NCI-H748 (cell line): ENCODE measurements at regions not wholly inside any gene's neighbourhood (a gene's known extent, or its start where the extent isn't known, plus 50 kb on each side); places are given as distances from the start of the nearest gene placed in this dataset.

Experiments
- DNase-seq: peaks from one replicate; lab custom pipeline; 2025; ENCODE audit not compliant: unreplicated experiment; lab: John Stamatoyannopoulos, UW

DNA sequence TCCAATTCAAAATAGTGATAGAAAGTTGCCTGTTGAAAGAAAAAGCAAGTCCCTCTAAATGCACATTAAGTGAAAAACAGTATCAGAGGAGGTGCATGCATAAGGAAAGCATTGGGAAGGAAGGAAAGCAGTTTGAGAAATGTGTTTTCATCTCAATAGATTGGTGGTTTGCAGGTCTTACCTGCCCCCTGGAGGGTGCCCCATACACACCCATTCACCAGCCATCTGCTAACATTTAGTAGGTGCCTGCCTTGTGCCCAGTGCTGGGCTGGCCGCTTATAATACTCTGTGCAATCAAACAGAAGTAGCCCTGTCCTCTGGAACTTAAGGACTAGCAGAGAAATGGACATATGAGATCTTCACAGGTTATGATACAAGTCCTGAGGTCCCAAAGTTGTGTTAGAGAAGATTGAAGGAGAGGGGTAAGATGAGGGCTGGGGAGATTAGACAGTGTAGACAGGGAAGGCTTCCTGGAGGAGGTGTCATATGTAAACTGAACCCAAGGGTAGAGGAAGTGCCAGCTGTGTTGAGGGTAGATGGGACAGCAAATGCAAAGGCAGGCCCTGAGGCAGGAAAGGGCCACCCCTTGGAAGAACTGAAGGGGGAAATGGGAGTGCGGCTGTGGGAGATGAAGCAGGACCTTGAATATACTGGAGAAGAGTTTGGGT lies 184.2 kb downstream of the MN1 start:
- peak; percentile 12 for DNase-seq

DNA sequence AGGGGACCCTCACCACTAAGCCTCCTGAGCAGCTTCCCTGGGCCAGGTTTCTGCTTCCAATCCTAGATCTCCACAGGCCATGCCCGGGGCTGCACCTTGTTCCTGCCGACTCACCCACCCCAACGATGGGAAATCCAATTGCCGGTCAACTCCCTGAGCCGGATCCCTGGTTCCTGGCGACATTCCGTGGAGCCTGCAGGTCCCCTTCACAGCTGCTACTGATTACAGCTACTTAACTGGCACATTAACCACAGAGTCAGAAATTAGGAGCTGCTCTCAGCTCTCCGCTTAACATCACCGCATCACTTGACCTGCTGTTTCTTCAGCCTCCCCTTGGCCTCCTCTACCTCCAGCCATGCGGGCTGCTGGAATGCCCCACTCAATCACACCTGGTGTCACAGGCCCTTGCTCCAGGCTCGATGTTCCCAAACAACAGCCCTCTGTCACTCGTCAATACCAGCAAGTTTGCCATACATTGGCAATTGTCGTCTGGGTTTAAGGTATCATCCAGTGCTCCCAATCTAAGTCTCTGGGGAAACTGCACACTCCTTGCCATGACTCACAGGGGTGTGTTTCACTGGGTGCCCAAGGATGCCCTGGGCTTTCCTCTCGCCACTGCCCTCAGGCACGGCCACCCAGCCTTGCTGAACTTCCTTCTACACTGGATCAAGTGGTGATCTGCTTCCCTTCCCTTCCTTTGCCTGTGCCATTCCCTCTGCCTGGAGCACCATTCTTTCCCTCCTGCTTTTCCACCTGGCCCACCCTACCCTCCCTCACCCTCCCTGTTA lies 181.0 kb downstream of the MN1 start:
- DNase-seq: no peak

DNA sequence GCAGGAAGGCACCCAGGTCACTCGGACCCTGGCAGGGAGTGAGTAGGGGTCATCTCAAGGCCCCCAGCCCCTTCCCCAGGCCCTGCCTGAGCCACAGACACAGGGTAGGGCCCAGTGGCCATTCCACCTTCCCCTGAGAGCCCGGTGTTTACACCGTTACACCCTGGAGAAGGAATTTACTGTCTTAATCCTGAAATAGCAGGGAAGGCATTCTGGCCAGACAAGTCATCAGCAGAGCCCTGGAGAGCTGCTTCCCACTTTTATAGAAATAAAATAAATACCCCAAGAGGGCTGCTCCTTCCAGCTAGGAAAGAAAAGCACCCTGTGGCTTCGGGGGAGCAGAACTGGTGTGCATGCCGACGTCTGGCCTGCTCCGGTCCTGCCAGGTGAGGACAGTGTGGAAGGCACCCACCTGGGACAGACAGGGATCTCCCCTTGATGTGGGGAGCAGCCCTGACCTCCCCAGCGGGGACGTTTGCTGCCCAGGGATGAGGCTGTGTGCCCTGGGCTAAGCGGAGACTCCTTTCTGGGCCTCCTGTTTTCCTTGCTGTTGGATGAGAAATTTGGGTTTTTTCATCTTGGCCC lies 180.0 kb downstream of the MN1 start:
- no peak for DNase-seq

DNA sequence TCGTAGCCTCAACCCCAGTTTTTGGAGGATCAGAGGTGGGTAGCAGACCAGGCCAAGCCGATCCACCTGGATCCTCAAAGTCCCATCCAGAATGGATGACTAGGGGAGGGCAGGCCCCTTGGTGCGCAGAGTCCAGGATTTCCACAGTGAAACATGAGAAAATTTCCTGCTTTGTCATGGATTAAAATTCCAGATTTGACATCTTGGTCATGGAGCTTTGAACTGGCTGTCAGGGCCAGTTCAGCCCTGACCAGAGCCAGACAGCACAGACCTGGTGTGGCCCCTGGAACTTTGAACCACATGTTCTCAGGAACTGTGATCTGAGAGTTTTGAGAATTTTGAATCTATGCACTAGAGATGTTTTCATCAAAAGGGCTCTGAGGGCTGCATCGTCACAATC lies 177.5 kb downstream of the MN1 start:
- DNase-seq: no peak

DNA sequence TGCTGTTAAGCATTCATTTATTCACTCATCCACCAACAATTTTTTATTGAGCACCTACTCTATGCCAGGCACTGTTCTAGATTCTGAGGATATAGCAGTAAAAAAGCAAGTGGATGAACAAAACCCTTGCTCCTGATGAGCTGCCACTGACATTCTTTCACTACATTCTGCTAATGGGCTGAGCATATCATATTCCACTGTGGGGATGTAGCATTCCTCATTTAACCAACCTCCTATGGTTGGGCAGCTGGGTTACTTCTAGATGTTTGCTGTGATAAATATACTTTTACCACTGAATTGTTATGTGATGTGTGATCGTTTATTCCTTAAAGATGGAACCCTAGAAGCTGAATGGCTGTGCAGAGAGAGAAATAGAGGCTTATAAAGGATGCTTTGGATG lies 176.9 kb downstream of the MN1 start:
- DNase-seq: no peak

DNA sequence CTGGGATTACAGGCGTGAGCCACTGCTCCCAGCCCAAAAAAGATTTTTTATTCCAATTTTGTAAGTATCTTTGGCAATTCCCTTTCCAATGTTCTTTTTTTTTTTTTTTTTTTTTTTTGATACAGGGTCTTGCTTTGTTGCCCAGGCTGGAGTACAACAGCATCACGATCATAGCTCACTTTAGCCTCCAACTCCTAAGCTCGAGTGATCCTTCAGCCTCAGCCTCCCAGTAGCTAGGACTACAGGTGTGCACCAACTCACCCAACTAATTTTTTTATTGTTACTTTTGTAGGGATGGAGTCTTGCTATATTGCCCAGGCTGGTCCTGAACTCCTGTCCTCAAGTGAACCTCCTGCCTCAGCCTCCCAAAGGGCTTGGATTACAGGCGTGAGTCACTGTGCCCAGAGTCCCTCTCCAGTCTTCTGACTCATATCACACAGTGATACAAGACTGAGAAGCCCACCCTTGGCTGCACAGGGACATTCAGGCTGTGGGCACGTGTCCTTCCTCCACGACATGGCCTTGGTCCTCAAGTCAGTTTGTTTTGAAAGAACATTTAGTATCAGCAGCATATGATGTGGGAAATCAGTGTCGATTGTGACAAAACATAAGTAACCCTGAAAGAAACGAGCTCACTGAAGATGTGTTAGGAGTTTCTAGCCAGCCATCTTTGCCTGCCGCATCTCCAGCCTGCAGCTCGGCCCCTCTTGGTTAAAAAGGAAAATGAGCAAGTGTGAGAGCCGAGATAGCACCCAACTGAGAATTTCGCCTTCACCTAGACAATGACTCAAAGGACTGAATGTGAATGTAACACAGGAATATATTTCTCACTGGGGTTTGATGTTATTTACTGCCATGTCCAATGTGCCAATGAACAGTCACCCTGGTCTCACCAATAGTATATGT lies 175.5 kb downstream of the MN1 start:
- DNase-seq: no peak

DNA sequence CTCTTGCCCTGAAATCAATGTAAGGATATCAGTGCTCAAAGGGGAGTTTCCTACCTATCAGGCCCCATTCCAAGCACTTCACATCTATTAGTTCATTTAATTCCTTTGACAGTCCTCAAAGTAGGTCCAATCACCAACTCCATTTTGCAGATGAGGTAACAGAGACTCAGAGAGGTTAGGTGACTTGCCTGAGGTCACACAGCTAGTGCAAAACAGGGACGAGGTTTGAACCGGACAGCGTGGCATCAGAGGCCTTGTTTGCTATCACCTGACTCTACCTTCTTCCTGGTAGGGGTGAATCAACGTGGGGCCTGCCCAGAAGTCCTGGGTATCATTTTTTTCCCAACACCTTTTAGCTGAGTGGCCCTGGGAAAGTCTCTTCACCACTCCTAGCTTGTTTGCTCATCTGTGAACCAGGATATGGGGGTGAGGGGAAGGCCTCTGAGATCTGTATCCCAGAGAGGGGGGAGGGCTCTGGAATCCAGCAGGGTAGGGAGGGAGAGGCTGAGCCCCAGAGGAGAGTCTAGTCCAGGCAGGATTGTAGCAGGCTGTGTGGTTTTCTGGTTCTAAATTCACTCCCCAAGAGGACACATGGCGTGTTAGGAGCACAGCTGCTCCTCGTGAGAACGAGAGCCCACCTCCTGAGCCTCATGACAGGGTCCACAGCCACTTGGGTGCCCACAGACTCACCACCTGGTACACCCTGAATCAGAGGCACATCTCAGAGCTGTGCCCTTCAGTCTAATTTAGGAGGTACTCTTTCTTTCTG lies 174.7 kb downstream of the MN1 start:
- DNase-seq: no peak

DNA sequence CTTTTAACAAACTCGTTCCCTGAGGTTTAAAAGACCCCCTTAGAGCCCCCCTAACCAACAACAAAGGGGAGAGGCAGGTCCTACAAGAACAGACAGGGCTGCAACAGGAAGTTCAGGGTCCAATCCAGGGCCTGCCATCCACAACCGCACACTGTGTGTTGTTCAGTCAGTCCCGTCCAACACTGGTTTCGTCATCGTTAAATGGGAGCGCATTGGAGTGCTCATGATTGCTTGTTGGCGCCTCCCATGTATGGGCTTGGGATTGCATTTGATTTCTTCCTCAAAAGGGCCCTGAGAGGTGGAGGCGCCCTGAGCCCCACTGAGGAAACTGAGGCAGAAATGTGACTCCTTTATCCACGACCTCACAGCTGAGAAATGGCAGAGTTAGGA lies 174.1 kb downstream of the MN1 start:
- DNase-seq: peak; percentile 8

DNA sequence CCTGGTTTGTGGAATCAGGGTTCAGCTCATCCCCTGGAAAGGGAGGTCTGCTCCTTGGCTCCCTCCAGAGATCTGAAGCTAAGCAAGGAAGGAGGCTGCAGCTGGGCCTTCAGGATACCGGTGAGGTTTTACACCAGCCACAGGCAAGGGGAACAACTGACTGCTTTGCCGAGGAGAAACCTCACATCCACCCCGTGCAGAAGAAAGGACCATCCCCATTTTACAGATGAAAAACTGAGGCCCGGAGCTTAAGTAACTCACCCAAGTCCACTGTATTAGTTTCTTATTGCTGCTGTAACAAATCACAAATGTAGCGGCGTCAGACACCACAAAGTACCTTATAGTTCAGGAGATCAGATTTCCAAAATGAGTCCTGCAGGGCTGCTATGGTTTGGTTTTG lies 173.7 kb downstream of the MN1 start:
- DNase-seq: no peak

DNA sequence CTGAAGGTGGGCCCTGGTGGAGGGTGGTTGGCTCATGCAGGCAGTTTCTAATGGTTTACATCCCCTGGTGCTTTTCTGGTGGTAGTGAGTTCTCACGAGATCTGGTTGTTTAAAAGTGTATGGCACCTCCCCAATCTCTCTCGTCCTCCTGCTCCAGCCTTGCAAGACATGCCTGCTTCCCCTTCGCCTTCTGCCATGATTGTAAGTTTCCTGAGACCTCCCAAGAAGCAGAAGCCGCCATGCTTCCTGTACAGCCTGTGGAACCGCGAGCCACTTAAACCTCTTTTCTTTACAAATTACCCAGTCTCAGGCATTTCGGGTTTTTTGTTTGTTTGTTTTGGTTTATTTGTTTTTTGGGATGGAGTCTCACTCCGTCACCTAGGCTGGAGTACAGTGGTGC lies 173.2 kb downstream of the MN1 start:
- DNase-seq: no peak

DNA sequence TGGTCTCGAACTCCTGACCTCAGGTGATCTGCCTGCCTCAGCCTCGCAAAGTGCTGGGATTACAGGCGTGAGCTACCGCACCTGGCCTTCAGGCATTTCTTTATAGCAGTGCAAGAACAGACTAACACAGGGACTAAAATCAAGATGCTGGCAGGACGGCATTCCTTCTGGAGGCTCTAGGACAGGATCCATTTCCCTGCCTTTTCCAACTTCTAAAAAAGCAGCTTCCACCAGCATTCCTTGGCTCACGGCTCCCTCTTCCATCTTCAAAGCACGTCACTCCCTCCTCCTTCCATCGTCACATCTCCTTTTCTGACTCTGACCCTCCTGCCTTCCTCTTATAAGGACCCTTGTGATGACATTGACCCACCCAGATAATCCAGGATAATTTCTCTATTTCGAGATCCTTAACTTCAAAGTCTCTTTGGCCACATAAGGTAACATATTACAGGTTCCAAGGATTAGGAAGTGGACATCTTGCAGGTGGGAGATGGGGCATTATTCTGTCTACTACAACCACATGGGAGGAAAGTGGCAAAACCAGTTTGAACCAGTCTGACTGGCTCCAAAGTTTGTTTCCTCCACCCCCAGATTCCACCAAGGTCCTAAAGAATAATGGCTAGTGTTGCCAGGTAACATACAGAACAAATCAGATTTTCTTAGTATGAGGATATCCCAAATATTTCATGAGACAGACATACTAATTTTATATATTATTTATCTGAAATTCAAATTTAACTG lies 172.5 kb downstream of the MN1 start:
- no peak for DNase-seq

DNA sequence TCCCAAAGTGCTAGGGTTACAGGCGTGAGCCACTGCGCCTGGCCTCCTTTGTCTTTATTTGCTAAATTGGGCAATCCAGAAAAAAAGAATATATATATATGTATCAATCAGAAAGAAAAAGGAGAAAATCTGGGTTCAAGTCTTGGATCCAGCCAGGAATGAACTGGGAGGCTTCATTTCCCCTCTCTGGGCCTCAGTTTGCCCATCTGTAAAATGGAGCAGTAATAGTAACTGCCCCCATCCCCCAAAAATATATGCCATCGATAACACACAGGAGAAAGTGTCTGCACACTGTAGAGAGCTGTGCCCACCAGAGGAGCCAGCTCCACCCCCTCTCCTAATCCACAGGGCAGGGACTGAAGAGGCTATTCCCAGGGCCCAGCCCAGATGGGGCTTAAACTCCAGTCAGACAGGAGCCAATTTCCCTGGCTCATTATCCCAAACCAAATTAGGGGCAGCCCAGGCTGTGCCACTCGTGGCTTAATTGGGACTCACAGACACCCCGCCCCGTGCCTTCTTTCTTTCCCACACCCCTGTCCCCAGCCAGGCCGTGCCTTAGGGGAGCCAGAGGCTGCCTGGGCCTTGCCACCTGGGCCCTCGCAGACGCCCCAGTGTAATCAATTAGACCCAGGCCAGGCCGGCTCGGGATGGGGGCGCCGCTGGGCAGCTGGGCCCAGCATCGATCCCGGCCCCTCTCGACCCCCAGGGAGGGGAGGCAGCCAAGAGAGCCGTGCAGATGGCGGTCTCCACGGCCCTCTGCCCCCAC lies 171.5 kb downstream of the MN1 start:
- no peak for DNase-seq

DNA sequence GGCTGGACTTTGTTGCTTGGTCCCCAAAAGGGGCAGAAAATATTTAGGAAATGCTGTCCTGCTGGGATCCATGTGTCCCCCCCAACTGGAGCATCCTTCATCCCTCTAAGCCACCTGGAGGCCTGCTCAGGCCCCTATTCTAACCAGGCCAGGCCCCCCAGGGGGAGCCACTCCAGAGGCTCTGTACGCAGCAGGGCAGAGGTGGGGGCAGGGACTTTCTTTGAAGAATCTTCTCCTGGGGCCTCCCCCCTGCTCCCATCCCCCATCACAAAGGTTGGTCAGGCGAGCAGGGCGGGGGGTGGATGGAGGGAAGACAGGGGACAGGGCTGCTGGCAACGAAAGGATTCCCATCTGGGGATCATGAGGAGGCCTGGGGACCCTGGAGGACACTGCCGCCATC lies 170.8 kb downstream of the MN1 start:
- no peak for DNase-seq

DNA sequence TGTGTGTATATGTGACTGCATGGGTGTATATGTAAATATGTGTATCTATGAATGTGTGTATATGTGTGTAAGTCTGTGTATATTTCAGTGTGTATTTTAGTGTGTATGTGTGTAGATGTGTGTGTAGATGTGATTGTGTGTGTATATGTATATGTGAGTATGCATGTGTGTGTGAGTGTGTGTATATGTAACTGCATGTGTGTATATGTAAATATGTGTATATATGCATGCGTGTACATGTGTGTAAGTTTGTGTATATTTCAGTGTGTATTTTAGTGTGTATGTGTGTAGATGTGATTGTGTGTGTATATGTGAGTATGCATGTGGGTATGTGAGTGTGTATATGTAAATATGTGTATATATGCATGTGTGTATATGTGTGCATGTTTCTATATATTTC lies 169.9 kb downstream of the MN1 start:
- no peak for DNase-seq

DNA sequence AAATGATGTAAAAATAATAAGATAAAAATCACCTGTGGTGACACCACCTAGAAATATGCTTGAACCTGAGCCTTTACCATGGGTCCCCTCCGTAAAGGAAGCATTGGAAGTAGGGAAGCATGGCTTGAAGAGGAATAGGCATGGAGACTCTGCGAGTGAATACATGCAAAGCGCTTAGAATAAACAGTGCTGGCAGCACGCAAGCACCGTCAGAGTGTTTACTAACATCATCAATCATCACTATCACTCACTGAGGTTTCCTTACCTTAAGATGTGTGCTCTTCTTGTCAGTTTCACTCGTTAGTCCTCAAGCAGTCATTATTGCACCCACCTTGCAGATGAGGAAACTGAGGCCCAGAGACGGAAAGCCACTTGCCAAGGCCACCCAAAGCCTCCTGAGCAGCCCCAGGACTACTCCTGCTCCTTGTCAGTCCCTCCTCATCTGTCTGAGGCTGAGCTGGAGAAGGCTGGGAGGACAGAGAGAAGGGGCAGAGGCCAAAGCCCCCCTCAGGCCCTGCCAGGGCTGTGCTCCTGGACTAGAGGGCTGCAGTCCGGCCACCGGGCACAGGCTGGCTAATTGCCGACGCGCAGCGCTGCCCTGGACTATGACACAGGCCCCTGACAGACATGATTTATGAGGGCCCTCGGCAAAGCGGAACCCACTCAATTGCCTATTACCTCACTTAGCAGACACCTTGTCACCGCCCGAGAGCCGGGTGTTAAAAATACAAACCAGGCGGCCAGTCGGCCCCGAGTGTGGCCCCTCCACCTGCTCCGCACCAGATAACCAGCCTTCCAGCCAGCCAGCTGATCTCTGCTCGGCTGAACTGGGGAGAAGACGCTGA lies 168.9 kb downstream of the MN1 start:
- DNase-seq: peak; percentile 55

DNA sequence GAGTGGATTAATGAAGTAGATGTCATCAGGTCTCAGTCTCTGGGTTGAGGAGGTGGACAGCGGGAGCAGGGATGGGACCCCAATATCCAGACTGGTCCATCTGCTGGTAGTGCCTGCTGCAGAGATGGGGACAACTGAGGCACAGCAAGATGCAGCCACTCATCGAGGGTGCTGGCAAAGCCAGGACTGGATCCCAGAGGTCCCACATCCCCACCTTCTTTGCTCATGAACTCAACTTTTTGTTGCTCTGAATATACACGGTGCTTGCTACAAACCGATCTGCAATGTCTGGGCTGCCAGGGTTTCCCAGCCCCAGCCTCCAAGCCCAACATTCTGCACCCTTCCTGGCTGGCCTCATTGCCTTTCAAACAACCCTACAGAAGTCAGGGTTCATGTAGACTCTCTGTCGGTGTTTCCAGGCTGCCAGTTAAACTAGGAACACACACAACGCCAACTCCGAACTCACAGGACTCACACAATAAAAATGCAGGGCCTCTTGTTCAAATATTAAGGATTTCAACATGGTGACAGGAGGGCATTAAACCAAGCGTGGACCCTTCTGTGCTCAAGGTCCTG lies 168.2 kb downstream of the MN1 start:
- no peak for DNase-seq

DNA sequence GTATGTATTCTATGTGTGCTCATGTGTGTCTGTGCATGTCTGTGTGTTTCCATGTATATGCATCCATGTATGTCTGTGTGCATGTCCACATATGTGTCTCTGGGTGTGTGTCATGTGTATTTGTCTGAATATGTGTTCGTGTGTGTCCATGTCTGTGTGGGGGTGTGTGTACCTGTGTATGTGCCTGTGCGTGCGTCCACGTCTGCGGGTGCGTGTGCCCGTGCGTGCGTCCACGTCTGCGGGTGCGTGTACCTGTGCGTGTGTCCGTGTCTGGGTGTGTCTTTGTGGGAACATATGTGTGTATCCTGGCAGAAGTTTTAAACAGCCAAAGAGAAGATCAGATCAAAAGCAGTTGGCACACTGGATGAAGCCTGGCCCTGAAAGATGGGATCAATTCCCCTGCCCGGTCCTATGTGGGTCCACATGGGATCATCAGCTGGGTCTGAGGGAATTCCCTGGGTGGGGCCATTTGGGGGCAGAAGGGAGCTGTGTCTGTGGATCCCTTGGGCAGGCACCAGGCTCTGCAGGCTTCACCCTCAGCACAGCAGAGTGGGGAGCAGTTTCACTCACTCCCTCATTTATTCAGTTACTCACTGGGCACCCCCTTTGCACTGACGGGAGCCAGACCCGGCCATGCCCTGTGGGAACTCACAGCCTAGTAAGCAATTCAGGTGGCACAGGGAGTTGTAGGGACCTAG lies 167.4 kb downstream of the MN1 start:
- DNase-seq: no peak
